ENCODE measurements at regions not wholly inside any gene's neighbourhood (a gene's known extent, or its start where the extent isn't known, plus 50 kb on each side); places are given as distances from the start of the nearest gene placed in this dataset.

DNA sequence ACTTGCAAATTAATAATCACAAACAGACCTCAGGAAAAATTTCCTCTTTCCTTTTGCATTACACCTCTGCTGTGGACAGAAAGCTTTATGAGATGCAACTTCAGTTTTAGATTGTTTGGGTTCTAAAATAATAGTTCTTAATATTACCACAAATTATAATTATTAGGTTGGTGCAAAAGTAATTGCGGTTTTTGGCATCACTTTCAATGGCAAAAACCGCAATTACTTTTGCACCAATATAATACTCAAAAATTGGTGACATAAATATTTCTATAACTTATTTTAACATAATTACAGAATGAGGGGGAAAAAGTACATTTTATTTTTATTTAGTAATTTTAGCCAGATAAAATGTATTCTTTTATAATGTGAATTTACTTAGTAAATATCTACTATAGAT, 804.4 kb upstream of the FAM98A start:
- no peak overlapping the region for H3K4me3 ChIP-seq (ENCODE audit: low read depth, low read length)
- TF ChIP-seq, protein P1, sequence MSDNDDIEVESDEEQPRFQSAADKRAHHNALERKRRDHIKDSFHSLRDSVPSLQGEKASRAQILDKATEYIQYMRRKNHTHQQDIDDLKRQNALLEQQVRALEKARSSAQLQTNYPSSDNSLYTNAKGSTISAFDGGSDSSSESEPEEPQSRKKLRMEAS (IDR thresholded peaks at IDR 0.05; ENCODE audit: low read depth, low read length), result no peak
- TF ChIP-seq POLR2A (IDR thresholded peaks at IDR 0.05; ENCODE audit: extremely low read depth, insufficient read length) (no peak), MYC (IDR thresholded peaks at IDR 0.05; ENCODE audit: low read depth, low read length) (no peak)
- TF ChIP-seq, protein P2, sequence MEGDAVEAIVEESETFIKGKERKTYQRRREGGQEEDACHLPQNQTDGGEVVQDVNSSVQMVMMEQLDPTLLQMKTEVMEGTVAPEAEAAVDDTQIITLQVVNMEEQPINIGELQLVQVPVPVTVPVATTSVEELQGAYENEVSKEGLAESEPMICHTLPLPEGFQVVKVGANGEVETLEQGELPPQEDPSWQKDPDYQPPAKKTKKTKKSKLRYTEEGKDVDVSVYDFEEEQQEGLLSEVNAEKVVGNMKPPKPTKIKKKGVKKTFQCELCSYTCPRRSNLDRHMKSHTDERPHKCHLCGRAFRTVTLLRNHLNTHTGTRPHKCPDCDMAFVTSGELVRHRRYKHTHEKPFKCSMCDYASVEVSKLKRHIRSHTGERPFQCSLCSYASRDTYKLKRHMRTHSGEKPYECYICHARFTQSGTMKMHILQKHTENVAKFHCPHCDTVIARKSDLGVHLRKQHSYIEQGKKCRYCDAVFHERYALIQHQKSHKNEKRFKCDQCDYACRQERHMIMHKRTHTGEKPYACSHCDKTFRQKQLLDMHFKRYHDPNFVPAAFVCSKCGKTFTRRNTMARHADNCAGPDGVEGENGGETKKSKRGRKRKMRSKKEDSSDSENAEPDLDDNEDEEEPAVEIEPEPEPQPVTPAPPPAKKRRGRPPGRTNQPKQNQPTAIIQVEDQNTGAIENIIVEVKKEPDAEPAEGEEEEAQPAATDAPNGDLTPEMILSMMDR (IDR thresholded peaks at IDR 0.05; ENCODE audit: low read depth, low read length), result no peak
- no peak for DNase-seq (ENCODE audit: low read depth)

DNA sequence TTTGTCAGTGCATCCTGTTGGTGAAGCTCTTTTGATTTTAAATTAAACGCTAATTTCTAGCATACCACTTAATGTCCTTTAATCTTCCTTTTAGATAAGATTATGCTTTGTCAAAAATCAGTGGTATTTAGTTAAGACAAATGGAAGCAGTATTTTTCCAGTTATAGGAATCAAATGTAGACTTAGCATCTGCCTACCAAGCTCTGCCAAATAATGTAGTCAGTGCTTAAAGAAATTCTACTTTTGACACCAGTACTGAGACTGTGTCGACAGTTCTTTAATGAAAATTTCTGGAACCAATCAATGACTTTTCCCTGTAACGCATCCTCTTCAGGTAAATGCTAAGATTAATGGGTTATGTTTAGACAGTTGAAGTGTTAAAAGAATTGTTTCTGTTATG, 803.3 kb upstream of the FAM98A start:
- TF ChIP-seq POLR2A (IDR thresholded peaks at IDR 0.05; ENCODE audit: extremely low read depth, insufficient read length) (no peak), MYC (IDR thresholded peaks at IDR 0.05; ENCODE audit: low read depth, low read length) (no peak)
- TF ChIP-seq, protein P1 (IDR thresholded peaks at IDR 0.05; ENCODE audit: low read depth, low read length), result no peak
- TF ChIP-seq, protein P2 (IDR thresholded peaks at IDR 0.05; ENCODE audit: low read depth, low read length), result no peak
- no peak overlapping the region for H3K4me3 ChIP-seq (ENCODE audit: low read depth, low read length)
- DNase-seq (ENCODE audit: low read depth), result no peak

DNA sequence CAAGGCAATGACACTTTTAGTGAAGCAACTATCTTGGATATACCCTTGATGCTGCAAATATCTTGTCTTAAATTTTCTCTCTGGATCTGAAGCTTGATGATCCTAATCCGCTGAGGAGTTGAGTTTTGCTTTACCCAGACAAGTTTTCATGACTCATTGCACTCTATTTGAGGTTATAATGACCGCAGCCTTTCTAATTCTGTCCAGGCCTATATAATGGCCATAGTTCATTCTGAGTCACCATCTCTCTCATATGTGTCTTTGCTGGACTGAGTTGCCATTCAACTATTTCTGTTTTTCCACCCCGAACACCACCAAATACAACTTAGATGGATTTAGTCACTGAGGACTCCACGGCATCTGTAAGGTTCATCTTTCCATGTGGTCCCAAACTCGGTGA, 802.1 kb upstream of the FAM98A start:
- DNase-seq (ENCODE audit: low read depth), result no peak
- H3K4me3 ChIP-seq (ENCODE audit: low read depth, low read length), result no peak overlapping the region
- TF ChIP-seq, protein P1 (IDR thresholded peaks at IDR 0.05; ENCODE audit: low read depth, low read length), result no peak
- TF ChIP-seq MYC (IDR thresholded peaks at IDR 0.05; ENCODE audit: low read depth, low read length) (no peak), POLR2A (IDR thresholded peaks at IDR 0.05; ENCODE audit: extremely low read depth, insufficient read length) (no peak)
- TF ChIP-seq, protein P2 (IDR thresholded peaks at IDR 0.05; ENCODE audit: low read depth, low read length), result no peak

DNA sequence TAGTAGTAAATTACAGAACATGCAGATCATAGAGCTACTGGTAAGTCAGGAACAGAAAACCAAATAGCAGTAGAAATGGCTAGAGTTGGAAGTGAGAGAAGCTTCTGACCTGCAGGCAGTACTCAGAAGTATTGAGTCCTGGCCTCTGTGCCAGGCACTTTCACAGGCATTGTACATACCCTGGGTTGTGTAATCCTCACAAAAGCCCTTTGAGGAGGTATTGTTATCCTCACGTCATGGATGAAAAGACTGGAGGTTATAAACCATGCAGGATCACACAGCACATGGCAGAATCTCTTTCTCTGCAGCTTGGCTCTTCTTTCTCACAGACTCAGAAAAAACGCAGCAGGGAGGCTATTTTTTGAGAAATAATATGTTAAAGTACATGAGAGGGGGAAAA, 789.3 kb upstream of the FAM98A start:
- TF ChIP-seq, protein P1 (IDR thresholded peaks at IDR 0.05; ENCODE audit: low read depth, low read length), result no peak
- TF ChIP-seq, protein P2 (IDR thresholded peaks at IDR 0.05; ENCODE audit: low read depth, low read length), result no peak
- TF ChIP-seq MYC (IDR thresholded peaks at IDR 0.05; ENCODE audit: low read depth, low read length), result no peak
- TF ChIP-seq POLR2A (IDR thresholded peaks at IDR 0.05; ENCODE audit: extremely low read depth, insufficient read length), result no peak
- DNase-seq (ENCODE audit: low read depth), result no peak
- H3K4me3 ChIP-seq (ENCODE audit: low read depth, low read length), result no peak overlapping the region

DNA sequence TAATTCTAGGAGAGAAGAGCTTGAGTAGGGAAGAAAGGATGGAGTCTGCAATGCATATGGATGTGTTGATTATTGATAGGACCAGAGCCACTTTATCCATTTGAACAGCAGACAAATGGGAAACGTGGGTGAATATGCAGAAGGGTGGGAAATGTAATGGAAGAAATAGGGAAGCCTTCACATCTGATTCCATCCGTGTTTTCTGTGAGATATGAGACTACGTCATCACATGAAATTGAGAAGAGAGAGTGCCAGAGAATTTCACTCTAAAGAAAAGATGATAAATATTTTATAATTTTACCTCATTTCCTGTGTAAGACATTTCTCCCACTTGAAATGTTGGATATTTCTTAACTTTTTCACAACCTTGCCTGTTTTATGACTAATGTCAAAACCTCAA, 788.4 kb upstream of the FAM98A start:
- H3K4me3 ChIP-seq (ENCODE audit: low read depth, low read length), result no peak overlapping the region
- no peak for DNase-seq (ENCODE audit: low read depth)
- TF ChIP-seq MYC (IDR thresholded peaks at IDR 0.05; ENCODE audit: low read depth, low read length), result no peak
- TF ChIP-seq, protein P1 (IDR thresholded peaks at IDR 0.05; ENCODE audit: low read depth, low read length), result no peak
- TF ChIP-seq POLR2A (IDR thresholded peaks at IDR 0.05; ENCODE audit: extremely low read depth, insufficient read length), result no peak
- TF ChIP-seq, protein P2 (IDR thresholded peaks at IDR 0.05; ENCODE audit: low read depth, low read length), result no peak

DNA sequence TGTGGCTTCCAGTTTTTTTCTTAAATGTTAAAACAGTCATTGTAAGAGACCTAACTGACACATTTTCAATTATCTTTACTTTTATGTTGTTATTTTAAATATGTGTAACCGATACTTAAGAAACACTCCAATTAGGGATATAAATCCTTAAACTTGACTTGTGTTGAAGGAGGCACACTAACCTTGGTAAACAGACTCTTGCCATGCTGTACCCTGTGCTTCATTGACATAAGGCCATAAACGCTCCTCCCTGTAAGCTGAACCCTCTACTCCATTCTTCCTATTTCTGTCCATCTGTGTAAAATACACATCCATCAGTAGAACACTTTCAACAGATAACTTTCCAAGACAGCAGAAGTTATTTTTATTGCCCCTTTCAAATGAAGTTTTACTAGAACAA, 780.5 kb upstream of the FAM98A start:
- DNase-seq (ENCODE audit: low read depth), result no peak
- no peak overlapping the region for H3K4me3 ChIP-seq (ENCODE audit: low read depth, low read length)
- TF ChIP-seq MYC (IDR thresholded peaks at IDR 0.05; ENCODE audit: low read depth, low read length), result no peak
- TF ChIP-seq POLR2A (IDR thresholded peaks at IDR 0.05; ENCODE audit: extremely low read depth, insufficient read length), result no peak
- TF ChIP-seq, protein P1 (IDR thresholded peaks at IDR 0.05; ENCODE audit: low read depth, low read length), result no peak
- TF ChIP-seq, protein P2 (IDR thresholded peaks at IDR 0.05; ENCODE audit: low read depth, low read length), result no peak
